ENCODE measurements at regions not wholly inside any gene's neighbourhood (a gene's known extent, or its start where the extent isn't known, plus 50 kb on each side); places are given as distances from the start of the nearest gene placed in this dataset.

DNA sequence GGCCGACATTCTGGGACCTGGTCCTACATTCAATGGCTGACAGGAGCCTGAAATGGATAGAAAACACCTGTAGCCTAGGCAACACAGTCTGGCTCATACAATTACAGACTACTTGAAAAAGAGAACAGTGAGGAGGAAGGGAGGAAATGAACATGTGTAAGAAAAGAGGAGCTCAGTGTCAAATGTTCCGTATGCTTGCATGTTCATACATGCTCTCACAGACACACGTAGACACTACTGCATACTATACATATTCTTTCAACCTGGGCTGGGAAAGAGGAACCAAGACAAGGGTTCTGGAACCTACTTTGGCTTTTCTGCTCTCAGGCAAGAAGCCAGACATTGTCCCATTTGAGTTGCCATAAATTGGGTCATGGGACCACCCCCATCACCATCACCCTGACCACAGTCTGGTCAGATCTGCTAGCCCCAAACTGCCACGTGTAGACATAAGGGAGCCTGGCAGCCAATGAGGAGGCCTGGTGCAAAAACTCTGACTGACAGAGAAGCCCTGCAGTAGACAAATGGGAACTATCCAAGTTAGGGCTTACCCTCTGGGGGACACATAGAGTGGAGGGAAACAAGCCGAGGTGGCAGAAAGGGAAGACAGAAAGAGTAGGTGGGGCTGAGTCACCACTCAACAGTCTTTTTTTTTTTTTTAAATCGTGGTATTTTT, 310.0 kb downstream of the SHQ1 start:
- Histone ChIP-seq H3K36me3 (ENCODE audit: control insufficient read depth in 2 of 2, extremely low read depth in 1 of 2, insufficient read depth in 2 of 2, low read length in 2 of 2) (no peaks in the 10 kb centered on the region), H3K4me3 (replicated peaks in 1 of 3; ENCODE audit: insufficient read depth in 1 of 3, low read depth in 1 of 3, low read length in 3 of 3) (no peak overlapping the region), H3K27ac (ENCODE audit: insufficient read depth, low read depth, low read length) (no peak overlapping the region), H4K20me1 (replicated peaks; ENCODE audit: control insufficient read depth, extremely low read depth, insufficient read depth, low read length) (no peaks in the 10 kb centered on the region), H3K27me3 (ENCODE audit: control insufficient read depth in 2 of 2, insufficient read depth in 2 of 2, low read length in 2 of 2) (no peaks in the 10 kb centered on the region), H3K9me3 (replicated peaks; ENCODE audit: control insufficient read depth, insufficient read depth, low read length) (no peaks in the 10 kb centered on the region), H3K4me2 (ENCODE audit: insufficient read depth, low read length) (no peak overlapping the region), H3K79me2 (ENCODE audit: control insufficient read depth, insufficient read depth, low read length) (no peaks in the 10 kb centered on the region), H2AFZ (ENCODE audit: low read depth, low read length) (no peak overlapping the region), H3K9me1 (replicated peaks; ENCODE audit: control insufficient read depth, extremely low read depth, insufficient read depth, low read length) (no peaks in the 10 kb centered on the region), H3K4me1 (ENCODE audit: control insufficient read depth, extremely low read depth, insufficient read depth, low read length) (no peaks in the 10 kb centered on the region), H3K9ac (replicated peaks; ENCODE audit: extremely low read depth, insufficient read depth, low read length) (no peak overlapping the region)
- POLR2A ChIA-PET = no interaction called here
- DNase-seq (ENCODE audit: low read depth, low spot score) (no peak), FAIRE-seq (no peak)
- intact Hi-C loops (cut with micrococcal nuclease) (no loop called here), dilution Hi-C loops (cut with MboI; ENCODE audit: extremely low pct_ligation_motif_present, low sequenced_read_pairs) (no loop called here)
- BruUV-seq (replicated peaks) = no TSS peak
- CTCF ChIA-PET = interaction anchor here (1.0 kb wide), 1 partner anchor 42 kb away, joined by 3 read pairs; no protein-coding TSS in a partner anchor
- TF ChIP-seq POLR2A (IDR thresholded peaks at IDR 0.05; ENCODE audit: low read depth, low read length) (no peak), MYC (IDR thresholded peaks at IDR 0.05; ENCODE audit: low read depth, low read length) (no peak), FOS (IDR thresholded peaks at IDR 0.05; ENCODE audit: borderline replicate concordance, insufficient read depth, low read length) (no peak), GATA2 (IDR thresholded peaks at IDR 0.05; ENCODE audit: insufficient read depth, insufficient read length, low read depth, low read length) (no peak)
- TF ChIP-seq, protein P1, sequence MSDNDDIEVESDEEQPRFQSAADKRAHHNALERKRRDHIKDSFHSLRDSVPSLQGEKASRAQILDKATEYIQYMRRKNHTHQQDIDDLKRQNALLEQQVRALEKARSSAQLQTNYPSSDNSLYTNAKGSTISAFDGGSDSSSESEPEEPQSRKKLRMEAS (IDR thresholded peaks at IDR 0.05; ENCODE audit: insufficient read depth, insufficient read length) = no peak

DNA sequence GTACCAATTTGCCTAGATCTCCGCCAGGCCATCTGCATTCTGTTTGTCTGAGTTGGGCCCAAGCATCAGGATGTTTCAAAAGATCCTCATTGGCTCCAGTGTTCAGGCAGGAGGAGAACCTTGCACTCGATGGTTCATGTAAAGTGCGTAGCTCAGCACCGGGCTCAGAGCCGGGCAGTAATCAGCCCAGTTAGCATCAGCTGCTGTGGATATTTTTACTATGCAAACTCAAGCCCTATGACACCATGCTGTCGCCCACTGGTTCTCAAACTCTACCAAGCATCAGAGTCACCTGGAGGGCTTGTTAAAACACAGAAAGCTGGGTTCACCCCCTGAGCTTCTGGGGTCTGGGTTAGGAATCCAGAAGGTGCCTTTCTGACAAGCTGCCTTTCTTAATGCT, 310.8 kb downstream of the SHQ1 start:
- FAIRE-seq (no peak), DNase-seq (ENCODE audit: low read depth, low spot score) (no peak)
- dilution Hi-C loops (cut with MboI; ENCODE audit: extremely low pct_ligation_motif_present, low sequenced_read_pairs) (no loop called here), intact Hi-C loops (cut with micrococcal nuclease) (no loop called here)
- Histone ChIP-seq H2AFZ (ENCODE audit: low read depth, low read length) (no peak overlapping the region), H3K27ac (ENCODE audit: insufficient read depth, low read depth, low read length) (no peak overlapping the region), H3K79me2 (ENCODE audit: control insufficient read depth, insufficient read depth, low read length) (no peaks in the 10 kb centered on the region), H3K9me1 (replicated peaks; ENCODE audit: control insufficient read depth, extremely low read depth, insufficient read depth, low read length) (no peaks in the 10 kb centered on the region), H3K27me3 (ENCODE audit: control insufficient read depth in 2 of 2, insufficient read depth in 2 of 2, low read length in 2 of 2) (no peaks in the 10 kb centered on the region), H3K4me3 (replicated peaks in 1 of 3; ENCODE audit: insufficient read depth in 1 of 3, low read depth in 1 of 3, low read length in 3 of 3) (no peak overlapping the region), H3K4me1 (ENCODE audit: control insufficient read depth, extremely low read depth, insufficient read depth, low read length) (no peaks in the 10 kb centered on the region), H3K9ac (replicated peaks; ENCODE audit: extremely low read depth, insufficient read depth, low read length) (no peak overlapping the region), H4K20me1 (replicated peaks; ENCODE audit: control insufficient read depth, extremely low read depth, insufficient read depth, low read length) (no peaks in the 10 kb centered on the region), H3K36me3 (ENCODE audit: control insufficient read depth in 2 of 2, extremely low read depth in 1 of 2, insufficient read depth in 2 of 2, low read length in 2 of 2) (no peaks in the 10 kb centered on the region), H3K4me2 (ENCODE audit: insufficient read depth, low read length) (no peak overlapping the region), H3K9me3 (replicated peaks; ENCODE audit: control insufficient read depth, insufficient read depth, low read length) (no peaks in the 10 kb centered on the region)
- TF ChIP-seq, protein P1 (IDR thresholded peaks at IDR 0.05; ENCODE audit: insufficient read depth, insufficient read length) = no peak
- TF ChIP-seq GATA2 (IDR thresholded peaks at IDR 0.05; ENCODE audit: insufficient read depth, insufficient read length, low read depth, low read length) (no peak), FOS (IDR thresholded peaks at IDR 0.05; ENCODE audit: borderline replicate concordance, insufficient read depth, low read length) (no peak), MYC (IDR thresholded peaks at IDR 0.05; ENCODE audit: low read depth, low read length) (no peak), JUN (IDR thresholded peaks at IDR 0.05; ENCODE audit: borderline replicate concordance, insufficient read depth, insufficient read length, low read depth) (no peak), POLR2A (IDR thresholded peaks at IDR 0.05; ENCODE audit: low read depth, low read length) (no peak), EZH2 (IDR thresholded peaks at IDR 0.05; ENCODE audit: borderline replicate concordance, low read depth, low read length, severe bottlenecking) (no peak), POLR2AphosphoS5 (IDR thresholded peaks at IDR 0.05; ENCODE audit: insufficient read depth, low read depth, low read length) (no peak)
- TF ChIP-seq, protein P2, sequence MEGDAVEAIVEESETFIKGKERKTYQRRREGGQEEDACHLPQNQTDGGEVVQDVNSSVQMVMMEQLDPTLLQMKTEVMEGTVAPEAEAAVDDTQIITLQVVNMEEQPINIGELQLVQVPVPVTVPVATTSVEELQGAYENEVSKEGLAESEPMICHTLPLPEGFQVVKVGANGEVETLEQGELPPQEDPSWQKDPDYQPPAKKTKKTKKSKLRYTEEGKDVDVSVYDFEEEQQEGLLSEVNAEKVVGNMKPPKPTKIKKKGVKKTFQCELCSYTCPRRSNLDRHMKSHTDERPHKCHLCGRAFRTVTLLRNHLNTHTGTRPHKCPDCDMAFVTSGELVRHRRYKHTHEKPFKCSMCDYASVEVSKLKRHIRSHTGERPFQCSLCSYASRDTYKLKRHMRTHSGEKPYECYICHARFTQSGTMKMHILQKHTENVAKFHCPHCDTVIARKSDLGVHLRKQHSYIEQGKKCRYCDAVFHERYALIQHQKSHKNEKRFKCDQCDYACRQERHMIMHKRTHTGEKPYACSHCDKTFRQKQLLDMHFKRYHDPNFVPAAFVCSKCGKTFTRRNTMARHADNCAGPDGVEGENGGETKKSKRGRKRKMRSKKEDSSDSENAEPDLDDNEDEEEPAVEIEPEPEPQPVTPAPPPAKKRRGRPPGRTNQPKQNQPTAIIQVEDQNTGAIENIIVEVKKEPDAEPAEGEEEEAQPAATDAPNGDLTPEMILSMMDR (IDR thresholded peaks at IDR 0.05; ENCODE audit: extremely low read depth in 1 of 2, insufficient read depth in 1 of 2, low read depth in 1 of 2, low read length in 2 of 2) = no peak
- ChIA-PET POLR2A (no interaction called here), CTCF (no interaction called here)
- no TSS peak for BruUV-seq (replicated peaks)

Data from endothelial cell of umbilical vein (primary cell).